Hematopoietic multipotent progenitor cell (in vitro differentiated cells): ENCODE measurements at regions not wholly inside any gene's neighbourhood (a gene's known extent, or its start where the extent isn't known, plus 50 kb on each side); places are given as distances from the start of the nearest gene placed in this dataset.

Experiments
- DNase-seq, 3 donors: peaks; one replicate each; pipeline ENCODE4 v3.0.0-alpha.2; 2011 to 2015; ENCODE audit warnings: low read depth in 2 of 3, low spot score in 2 of 3

DNA sequence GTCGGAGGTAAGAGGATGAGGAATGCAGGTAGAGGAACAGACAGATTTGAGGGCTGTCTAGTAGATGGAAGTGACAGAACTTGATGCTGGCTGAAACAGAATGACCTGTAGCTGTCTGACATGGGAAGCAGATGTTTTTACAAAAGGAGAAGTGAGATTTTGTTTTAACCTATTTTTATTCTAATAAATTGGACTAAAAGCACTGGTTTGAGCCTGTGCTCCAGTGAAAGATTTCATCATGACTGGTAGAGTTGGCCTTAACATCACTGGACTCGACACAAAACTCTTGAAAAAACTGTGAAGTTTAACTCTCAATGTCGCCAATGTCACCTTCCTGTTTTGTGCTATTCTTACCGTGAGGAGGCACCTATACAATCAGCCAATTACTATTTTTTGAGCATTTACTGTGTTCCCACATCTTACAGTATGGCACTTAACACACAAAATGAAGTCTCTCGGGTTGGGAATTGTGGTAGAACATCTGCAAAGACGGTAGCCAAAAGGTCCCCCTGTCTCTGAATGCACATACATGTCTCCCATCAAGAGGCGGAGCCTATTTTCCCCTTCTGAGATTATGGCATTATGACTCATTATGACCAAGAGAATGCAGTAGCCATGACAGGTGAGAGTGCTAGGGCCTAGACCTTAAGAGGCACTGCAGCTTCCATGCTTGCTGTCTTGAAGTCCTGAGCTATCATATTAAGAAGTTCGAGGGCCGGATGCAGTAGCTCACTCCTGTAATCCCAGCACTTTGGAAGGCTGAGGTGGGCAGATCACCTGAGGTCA, 93.2 kb downstream of the FOXF2 start:
- no peak for DNase-seq

- no peak for DNase-seq
Measured at GRCh38 chr6:1485678-1486077, 96.3 kb downstream of the FOXF2 start.

GRCh38 chr6:1486387-1486786, 97.0 kb downstream of the FOXF2 start:
- no peak for DNase-seq

DNA sequence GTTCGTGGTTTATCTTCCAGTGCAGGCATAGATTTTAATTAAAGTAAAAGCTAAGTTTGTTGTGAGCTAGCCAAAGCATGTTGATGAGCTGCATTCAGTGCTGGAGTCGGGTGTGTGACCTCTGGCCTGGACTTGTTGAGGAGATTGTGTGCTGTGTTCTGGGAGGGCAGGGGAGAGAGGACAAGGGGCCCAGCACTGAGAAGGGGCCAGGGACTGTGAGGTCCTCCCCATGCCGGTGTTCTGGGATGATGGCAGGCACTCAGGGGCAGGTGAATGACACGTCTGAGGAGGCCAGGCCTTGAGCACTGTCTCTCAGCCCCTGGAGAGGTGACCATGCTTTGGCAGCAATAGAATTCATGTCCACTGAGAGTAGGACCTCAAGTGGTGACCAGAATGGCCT, 97.9 kb downstream of the FOXF2 start:
- no peak for DNase-seq

DNA sequence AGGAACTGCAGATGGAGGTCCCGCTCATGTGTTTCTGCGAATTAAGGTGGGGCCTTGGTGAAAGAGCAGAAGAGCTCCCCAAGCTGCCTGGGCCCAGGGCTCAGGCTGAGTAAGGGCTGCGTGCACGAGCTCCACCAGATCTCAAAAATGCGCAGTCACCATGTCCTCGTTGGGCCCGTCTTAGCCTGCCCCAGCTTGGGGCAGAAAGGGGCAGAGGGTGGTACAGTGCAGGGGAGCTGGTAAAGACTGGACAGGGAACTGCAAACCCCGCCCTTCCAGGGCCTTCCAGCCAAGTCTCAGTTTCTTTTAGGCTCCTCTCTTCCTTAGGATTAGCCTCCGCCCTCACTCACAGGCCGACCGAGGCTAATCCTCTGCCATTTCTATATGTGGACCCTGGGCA, 101.6 kb downstream of the FOXF2 start:
- DNase-seq: no peak

GRCh38 chr6:1491591-1492319, 102.4 kb downstream of the FOXF2 start:
- no peak for DNase-seq

- no peak for DNase-seq
Measured at GRCh38 chr6:1494671-1495070, 105.3 kb downstream of the FOXF2 start.

GRCh38 chr6:1495344-1495743, 106.0 kb downstream of the FOXF2 start:
- no peak for DNase-seq

DNA sequence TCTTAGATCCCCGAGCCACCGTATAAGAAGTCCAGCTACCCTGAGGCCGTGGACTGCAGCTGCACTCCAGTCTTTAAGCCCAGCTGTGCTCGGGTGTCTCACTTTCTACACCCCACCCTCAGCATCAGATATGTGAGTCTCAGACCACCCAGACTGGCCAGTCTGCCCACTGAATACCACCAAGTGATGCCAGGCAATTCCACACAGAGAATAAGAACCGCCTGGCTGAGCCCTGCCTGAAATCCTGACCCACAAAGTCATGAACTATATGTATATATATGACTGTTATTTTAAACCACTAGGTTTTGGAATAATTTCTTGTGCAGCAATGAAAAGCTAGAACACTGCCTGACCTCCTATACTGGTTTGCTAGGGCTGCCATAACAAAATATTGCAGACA, 106.7 kb downstream of the FOXF2 start:
- no peak for DNase-seq

DNA sequence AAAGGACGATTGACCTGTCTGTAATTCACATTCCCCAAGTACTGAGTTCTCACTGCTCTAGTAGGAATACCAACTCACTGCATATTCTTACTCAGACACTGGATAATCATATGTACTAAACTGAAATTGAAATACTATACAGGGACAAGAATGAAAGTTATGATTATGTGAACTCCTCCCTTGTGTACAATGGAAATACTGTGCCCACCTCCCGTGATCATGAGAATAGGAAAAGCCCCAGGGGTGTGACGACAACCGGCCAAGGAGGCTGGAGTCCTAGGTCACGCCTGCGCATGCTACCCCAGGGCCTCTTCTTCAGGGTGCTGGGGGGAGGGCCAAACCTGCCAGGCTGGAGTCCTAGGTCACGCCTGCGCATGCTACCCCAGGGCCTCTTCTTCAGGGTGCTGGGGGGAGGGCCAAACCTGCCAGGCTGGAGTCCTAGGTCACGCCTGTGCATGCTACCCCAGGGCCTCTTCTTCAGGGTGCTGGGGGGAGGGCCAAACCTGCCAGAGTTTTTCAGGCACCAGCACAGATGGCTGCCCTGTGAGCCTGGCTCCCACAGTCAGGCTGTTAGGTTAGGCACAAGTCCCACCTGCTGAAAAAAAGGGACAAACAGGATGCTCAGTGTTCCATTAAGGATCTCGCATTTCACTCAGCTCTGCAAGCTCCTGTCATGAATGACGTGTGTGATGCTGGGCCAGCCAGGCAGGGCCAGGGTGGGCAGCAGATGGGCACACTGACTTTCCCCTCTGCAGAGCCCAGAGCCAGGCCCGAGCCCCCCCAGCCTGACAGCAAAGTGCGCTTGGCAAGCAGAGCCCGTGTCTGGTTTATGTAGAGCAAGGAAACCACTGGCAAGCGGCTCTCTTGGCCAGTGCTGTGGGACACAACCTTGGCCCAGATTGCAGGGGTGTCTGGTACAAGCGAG, 107.7 kb downstream of the FOXF2 start:
- no peak for DNase-seq

- no peak for DNase-seq
Measured at GRCh38 chr6:1497761-1498105, 108.4 kb downstream of the FOXF2 start.

- DNase-seq: no peak
Measured at GRCh38 chr6:1498491-1499113, 109.2 kb downstream of the FOXF2 start.

DNA sequence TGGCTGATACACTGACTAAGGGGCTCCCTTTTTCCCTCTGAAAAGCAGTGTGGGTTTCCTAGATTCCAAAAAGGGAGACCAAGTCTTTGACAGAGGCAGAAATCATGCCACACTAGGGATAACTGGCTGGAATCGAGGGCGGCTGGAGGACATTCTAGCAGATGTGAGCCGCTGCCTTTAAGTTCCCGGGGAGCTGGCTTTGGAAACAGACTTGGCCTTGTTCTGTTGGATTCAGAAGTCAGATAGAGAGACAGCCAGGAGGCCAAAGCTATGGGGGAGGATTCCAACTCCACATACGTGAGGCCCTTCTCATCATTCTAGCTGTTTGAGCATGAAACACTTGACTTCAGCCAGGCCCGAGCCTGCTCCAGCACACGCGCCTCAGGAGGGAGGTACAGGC, 109.9 kb upstream of the FOXC1 start:
- DNase-seq: no peak

GRCh38 chr6:1500913-1501312, 108.8 kb upstream of the FOXC1 start:
- DNase-seq: no peak

DNA sequence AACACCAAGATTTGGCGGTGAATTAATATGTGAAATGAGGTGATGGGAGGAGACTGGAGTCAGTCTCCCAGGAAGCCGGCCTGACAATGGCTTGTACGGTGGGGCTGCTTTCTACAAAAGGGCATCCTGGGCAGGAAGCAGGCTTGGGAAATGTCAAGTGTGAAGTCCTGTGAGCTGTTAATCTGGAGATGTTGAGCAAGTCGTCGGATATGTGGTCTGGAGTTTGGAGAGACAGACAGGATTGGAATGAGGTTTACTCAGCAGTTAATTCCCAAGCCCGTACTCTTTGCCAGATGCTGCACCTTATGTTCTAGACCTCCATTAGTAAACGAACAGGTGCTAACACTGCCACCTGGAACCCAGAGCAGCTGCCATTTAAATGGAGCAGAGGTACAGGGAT, 107.7 kb upstream of the FOXC1 start:
- no peak for DNase-seq

- DNase-seq: no peak
Measured at GRCh38 chr6:1503811-1504210, 105.9 kb upstream of the FOXC1 start.

- DNase-seq: no peak
Measured at GRCh38 chr6:1504465-1504864, 105.2 kb upstream of the FOXC1 start.

DNA sequence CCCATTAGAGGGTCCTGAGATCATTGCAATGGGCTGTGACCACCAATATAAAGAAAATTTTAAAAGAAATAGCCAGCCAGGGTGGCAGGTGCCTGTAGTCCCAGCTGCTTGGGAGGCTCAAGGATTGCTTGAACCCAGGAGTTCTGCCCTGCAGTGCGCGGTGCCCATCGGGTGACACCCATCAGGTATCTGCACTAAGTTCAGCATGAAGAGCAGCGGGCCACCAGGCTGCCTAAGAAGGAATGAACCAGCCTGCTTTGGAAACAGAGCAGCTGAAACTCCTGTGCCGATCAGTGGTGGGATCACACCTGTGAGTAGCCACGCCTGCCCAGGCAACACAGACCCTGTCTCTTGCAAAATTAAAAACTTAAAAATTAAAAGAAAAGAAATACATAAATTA, 102.5 kb upstream of the FOXC1 start:
- DNase-seq: no peak

DNA sequence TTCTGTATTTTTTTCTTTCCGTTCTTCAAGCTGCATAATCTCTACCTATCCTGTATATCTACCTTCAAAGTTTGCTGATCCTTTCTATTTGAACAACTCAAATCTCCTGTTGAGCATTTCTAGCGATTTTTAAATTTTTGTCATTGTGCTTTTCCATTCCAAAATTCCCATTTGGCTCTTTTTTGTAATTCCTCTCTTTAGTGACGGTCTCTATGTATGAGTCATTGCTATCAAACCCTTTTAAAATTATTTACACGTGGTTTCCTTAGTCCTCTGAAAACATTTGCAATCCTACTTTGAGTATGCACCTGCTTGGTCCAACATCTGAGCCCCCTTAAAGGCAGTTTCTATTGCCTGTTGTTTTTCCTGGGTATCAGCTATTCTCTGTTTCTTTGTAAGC, 100.5 kb upstream of the FOXC1 start:
- DNase-seq: no peak

- no peak for DNase-seq
Measured at GRCh38 chr6:1510239-1510638, 99.5 kb upstream of the FOXC1 start.

GRCh38 chr6:1513215-1513780, 96.4 kb upstream of the FOXC1 start:
- DNase-seq: no peak
